K562 (cell line): ENCODE measurements at regions not wholly inside any gene's neighbourhood (a gene's known extent, or its start where the extent isn't known, plus 50 kb on each side); places are given as distances from the start of the nearest gene placed in this dataset.

ENCODE experiments used
- SP1 ChIP-seq: sonication (generic); formaldehyde crosslinking; IDR thresholded peaks from 2 replicates; pipeline ENCODE4 v1.8.1; 2022; ENCODE audit warnings: mild to moderate bottlenecking, missing genetic modification reagents
- SRSF3 ChIP-seq: fragments of 200-400 bp; formaldehyde crosslinking; IDR thresholded peaks from 2 replicates; pipeline ENCODE4 v1.6.1; 2016; ENCODE audit warnings: mild to moderate bottlenecking, low read length, moderate library complexity; ENCODE audit not compliant: insufficient read depth
- ZNF174 ChIP-seq: fragments of 250-450 bp; sonication (Bioruptor Pico); IDR thresholded peaks from 2 replicates; pipeline ENCODE4 v1.4.0; 2020; ENCODE audit warnings: mild to moderate bottlenecking
- TF ChIP-seq, protein P1 (sequence below): sonication (generic); formaldehyde crosslinking; IDR thresholded peaks from 2 replicates; pipeline ENCODE4 v1.8.1; 2022; ENCODE audit warnings: missing genetic modification reagents
- TF ChIP-seq, protein P2 (sequence below): fragments of 250-450 bp; sonication (Bioruptor Pico); IDR thresholded peaks from 2 replicates; pipeline ENCODE4 v1.5.0; 2021; ENCODE audit warnings: mild to moderate bottlenecking, borderline replicate concordance

DNA sequence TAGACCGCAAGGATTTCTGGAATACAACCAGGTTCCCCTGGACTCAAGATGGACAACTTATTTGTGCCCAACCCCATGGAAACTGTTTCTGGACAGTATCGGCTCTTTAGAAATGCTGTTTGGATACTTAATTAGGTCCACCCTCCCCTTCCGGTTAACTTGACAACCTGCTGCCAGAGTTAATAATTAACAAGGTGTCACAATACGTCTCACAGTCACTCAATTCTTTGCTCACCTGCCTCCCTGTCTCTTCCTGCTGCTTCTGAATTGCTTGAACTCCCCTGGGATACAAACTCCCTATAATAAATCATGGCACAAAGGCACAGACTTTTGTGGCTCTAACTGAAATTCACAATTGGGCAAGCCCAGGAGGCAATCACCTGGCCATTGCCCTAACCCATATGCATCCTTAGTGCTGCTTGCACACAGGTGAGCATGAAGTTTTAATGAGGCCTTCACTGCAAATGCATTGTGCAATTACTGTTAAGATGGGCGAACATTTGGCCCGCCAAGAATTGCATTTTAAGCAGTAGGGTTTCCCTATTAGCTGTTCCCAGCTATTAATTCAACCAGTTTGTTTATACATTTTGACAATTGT, 504.4 kb upstream of the NOX3 start:
- TF ChIP-seq SRSF3: no peak
- TF ChIP-seq ZNF174: no peak
- TF ChIP-seq, protein P1, sequence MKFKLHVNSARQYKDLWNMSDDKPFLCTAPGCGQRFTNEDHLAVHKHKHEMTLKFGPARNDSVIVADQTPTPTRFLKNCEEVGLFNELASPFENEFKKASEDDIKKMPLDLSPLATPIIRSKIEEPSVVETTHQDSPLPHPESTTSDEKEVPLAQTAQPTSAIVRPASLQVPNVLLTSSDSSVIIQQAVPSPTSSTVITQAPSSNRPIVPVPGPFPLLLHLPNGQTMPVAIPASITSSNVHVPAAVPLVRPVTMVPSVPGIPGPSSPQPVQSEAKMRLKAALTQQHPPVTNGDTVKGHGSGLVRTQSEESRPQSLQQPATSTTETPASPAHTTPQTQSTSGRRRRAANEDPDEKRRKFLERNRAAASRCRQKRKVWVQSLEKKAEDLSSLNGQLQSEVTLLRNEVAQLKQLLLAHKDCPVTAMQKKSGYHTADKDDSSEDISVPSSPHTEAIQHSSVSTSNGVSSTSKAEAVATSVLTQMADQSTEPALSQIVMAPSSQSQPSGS (CRISPR knock-in tag): no peak
- TF ChIP-seq, protein P2, sequence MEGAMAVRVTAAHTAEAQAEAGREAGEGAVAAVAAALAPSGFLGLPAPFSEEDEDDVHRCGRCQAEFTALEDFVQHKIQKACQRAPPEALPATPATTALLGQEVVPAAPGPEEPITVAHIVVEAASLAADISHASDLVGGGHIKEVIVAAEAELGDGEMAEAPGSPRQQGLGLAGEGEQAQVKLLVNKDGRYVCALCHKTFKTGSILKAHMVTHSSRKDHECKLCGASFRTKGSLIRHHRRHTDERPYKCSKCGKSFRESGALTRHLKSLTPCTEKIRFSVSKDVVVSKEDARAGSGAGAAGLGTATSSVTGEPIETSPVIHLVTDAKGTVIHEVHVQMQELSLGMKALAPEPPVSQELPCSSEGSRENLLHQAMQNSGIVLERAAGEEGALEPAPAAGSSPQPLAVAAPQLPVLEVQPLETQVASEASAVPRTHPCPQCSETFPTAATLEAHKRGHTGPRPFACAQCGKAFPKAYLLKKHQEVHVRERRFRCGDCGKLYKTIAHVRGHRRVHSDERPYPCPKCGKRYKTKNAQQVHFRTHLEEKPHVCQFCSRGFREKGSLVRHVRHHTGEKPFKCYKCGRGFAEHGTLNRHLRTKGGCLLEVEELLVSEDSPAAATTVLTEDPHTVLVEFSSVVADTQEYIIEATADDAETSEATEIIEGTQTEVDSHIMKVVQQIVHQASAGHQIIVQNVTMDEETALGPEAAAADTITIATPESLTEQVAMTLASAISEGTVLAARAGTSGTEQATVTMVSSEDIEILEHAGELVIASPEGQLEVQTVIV (CRISPR knock-in tag): no peak
- no peak for TF ChIP-seq SP1 (CRISPR knock-in tag)
